Glutamatergic neuron (in vitro differentiated cells): ENCODE measurements at regions not wholly inside any gene's neighbourhood (a gene's known extent, or its start where the extent isn't known, plus 50 kb on each side); places are given as distances from the start of the nearest gene placed in this dataset.
"Not testable (repeated sequence)": the region's sequence is repeated elsewhere in the genome, so short reads cannot be mapped to it uniquely, and the experiment has no call there.

Experiments
- DNase-seq: peaks from one replicate; pipeline ENCODE4 v3.0.0; 2022
- H3K27ac Mint-ChIP-seq: one replicate; pipeline ENCODE4 v1.8.0; 2020; ENCODE audit warnings: mild to moderate bottlenecking, mixed read lengths, inconsistent platforms; ENCODE audit not compliant: unreplicated experiment
- H3K27me3 Mint-ChIP-seq: one replicate; pipeline ENCODE4 v1.8.0; 2020; ENCODE audit warnings: mild to moderate bottlenecking, moderate library complexity, mixed read lengths, inconsistent platforms; ENCODE audit not compliant: unreplicated experiment
- H3K36me3 Mint-ChIP-seq: one replicate; pipeline ENCODE4 v1.8.0; 2020; ENCODE audit warnings: mild to moderate bottlenecking, mixed read lengths, inconsistent platforms; ENCODE audit not compliant: unreplicated experiment
- H3K4me1 Mint-ChIP-seq: one replicate; pipeline ENCODE4 v1.8.0; 2020; ENCODE audit warnings: mild to moderate bottlenecking, low read depth, mixed read lengths, inconsistent platforms; ENCODE audit not compliant: unreplicated experiment
- H3K4me3 Mint-ChIP-seq: one replicate; pipeline ENCODE4 v1.8.0; 2020; ENCODE audit warnings: mild to moderate bottlenecking, mixed read lengths, inconsistent platforms; ENCODE audit not compliant: unreplicated experiment
- H3K9me3 Mint-ChIP-seq: one replicate; pipeline ENCODE4 v1.8.0; 2020; ENCODE audit warnings: mild to moderate bottlenecking, moderate library complexity, mixed read lengths, inconsistent platforms; ENCODE audit not compliant: unreplicated experiment
- CTCF ChIP-seq: fragments of 200-600 bp; sonication (generic); IDR thresholded peaks from one replicate; pipeline ENCODE4 v1.5.0; 2021; ENCODE audit not compliant: partially characterized antibody, unreplicated experiment

DNA sequence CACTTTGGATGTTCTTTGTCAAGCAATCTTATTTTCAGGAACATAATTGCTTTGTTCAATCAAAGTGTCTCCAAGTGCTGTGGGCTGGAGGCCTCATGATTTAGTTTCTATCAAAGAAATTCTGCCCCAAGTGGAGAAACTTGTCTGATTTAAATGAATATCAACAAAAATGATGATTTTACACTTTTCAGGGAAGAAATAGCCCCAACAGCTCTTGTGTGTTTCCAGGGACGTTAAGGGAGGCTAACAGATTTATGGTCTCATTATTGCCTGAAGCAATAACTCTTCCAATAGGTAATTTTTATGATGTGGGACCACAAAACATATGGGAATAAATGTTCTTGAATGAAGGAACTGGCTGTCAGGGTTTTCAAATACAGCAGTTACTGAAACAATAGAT lies 699.1 kb downstream of the FAM181B start:
- Mint-ChIP-seq H3K4me1 (no peaks in the 10 kb centered on the region), H3K36me3 (no peaks in the 10 kb centered on the region), H3K4me3 (no peak overlapping the region), H3K9me3 (no peaks in the 10 kb centered on the region), H3K27ac (no peak overlapping the region), H3K27me3 (no peaks in the 10 kb centered on the region)
- TF ChIP-seq CTCF: no peak
- no peak for DNase-seq

DNA sequence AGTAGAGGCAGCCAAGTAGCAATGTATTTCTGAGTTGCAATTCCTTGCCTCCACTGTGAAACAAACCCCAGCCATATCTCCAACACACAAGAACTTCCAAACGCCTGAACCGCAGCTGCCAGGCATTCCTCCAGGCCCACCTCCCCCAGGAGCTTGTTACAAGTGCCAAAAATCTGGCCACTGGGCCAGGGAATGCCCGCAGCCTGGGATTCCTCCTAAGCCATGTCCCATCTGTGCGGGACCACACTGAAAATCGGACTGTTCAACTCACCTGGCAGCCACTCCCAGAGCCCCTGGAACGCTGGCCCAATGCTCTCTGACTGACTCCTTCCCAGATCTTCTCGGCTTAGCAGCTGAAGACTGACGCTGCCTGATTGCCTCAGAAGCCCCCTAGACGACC lies 706.3 kb downstream of the FAM181B start:
- not testable (repeated sequence) for DNase-seq, H3K27ac Mint-ChIP-seq, H3K27me3 Mint-ChIP-seq, H3K4me1 Mint-ChIP-seq, H3K36me3 Mint-ChIP-seq, H3K4me3 Mint-ChIP-seq, H3K9me3 Mint-ChIP-seq

DNA sequence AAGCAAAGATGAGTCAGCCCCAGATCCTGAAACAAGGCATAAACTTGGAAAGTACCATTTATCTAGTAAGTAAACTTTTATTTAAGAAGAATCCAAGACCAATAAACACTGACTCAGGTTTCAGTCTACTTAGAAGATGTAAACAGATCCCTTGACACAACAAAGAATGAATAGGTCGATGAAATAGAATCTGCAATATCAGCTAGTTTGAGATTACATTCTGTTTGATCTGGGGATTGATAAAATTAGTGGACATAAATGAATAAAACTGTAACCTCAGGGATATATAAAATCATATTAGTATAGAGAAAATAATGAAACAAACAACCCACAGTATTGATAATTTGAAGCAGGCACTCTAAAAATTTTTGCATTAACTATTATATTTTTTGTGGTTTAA lies 708.9 kb downstream of the FAM181B start:
- Mint-ChIP-seq H3K27ac (no peak overlapping the region), H3K4me1 (no peaks in the 10 kb centered on the region), H3K36me3 (no peaks in the 10 kb centered on the region), H3K27me3 (no peaks in the 10 kb centered on the region), H3K4me3 (no peak overlapping the region), H3K9me3 (no peaks in the 10 kb centered on the region)
- no peak for DNase-seq
- no peak for TF ChIP-seq CTCF

- no peak for DNase-seq
- H3K4me3 Mint-ChIP-seq: no peak overlapping the region
- no peak overlapping the region for H3K27ac Mint-ChIP-seq
- no peaks in the 10 kb centered on the region for H3K27me3 Mint-ChIP-seq
- H3K36me3 Mint-ChIP-seq: no peaks in the 10 kb centered on the region
- no peaks in the 10 kb centered on the region for H3K9me3 Mint-ChIP-seq
- peaks cover 4% of the 10 kb centered on the region for H3K4me1 Mint-ChIP-seq
- TF ChIP-seq CTCF: no peak
These were observed 721.4 kb downstream of the FAM181B start for GRCh38 chr11:82012276-82012675.

GRCh38 chr11:82009133-82009532 lies 724.5 kb downstream of the FAM181B start:
- H3K27ac Mint-ChIP-seq: no peak overlapping the region
- no peak overlapping the region for H3K4me3 Mint-ChIP-seq
- H3K27me3 Mint-ChIP-seq: no peaks in the 10 kb centered on the region
- H3K4me1 Mint-ChIP-seq: no peaks in the 10 kb centered on the region
- TF ChIP-seq CTCF: no peak
- no peak for DNase-seq
- no peaks in the 10 kb centered on the region for H3K36me3 Mint-ChIP-seq
- H3K9me3 Mint-ChIP-seq: no peaks in the 10 kb centered on the region

- Mint-ChIP-seq H3K4me1 (no peaks in the 10 kb centered on the region), H3K27ac (no peak overlapping the region), H3K9me3 (no peaks in the 10 kb centered on the region), H3K27me3 (no peaks in the 10 kb centered on the region), H3K36me3 (no peaks in the 10 kb centered on the region), H3K4me3 (no peak overlapping the region)
- no peak for DNase-seq
- no peak for TF ChIP-seq CTCF
These were observed 726.1 kb downstream of the FAM181B start for GRCh38 chr11:82007521-82007920.
